ENCODE measurements at regions not wholly inside any gene's neighbourhood (a gene's known extent, or its start where the extent isn't known, plus 50 kb on each side); places are given as distances from the start of the nearest gene placed in this dataset.

DNA sequence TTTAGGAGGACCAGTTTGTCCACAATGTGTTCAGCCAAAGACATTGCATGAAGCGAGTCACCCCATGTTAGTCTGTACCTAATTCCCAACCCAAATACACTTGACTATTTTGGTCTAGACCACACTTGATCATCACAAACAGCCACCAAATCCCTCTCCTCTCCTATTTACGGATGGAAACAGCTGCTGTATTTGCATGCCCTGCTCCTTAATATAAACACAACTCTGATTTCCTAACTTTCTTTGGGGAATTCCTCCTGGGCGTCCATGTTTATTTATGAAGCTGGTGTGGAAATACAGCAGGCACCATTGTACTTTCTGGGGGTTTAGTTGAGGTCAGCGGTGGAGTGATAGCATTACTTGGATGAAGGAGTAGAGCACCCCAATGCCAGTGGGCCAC is 235.2 kb downstream of the TLE3 start:
- no peak for DNase-seq (ENCODE audit: low spot score)
- ATAC-seq (ENCODE audit: insufficient number of reproducible peaks, low FRiP score, low read depth): no peak
- TF ChIP-seq, protein P1, sequence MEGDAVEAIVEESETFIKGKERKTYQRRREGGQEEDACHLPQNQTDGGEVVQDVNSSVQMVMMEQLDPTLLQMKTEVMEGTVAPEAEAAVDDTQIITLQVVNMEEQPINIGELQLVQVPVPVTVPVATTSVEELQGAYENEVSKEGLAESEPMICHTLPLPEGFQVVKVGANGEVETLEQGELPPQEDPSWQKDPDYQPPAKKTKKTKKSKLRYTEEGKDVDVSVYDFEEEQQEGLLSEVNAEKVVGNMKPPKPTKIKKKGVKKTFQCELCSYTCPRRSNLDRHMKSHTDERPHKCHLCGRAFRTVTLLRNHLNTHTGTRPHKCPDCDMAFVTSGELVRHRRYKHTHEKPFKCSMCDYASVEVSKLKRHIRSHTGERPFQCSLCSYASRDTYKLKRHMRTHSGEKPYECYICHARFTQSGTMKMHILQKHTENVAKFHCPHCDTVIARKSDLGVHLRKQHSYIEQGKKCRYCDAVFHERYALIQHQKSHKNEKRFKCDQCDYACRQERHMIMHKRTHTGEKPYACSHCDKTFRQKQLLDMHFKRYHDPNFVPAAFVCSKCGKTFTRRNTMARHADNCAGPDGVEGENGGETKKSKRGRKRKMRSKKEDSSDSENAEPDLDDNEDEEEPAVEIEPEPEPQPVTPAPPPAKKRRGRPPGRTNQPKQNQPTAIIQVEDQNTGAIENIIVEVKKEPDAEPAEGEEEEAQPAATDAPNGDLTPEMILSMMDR (IDR thresholded peaks at IDR 0.05): no peak
- H3K4me1 ChIP-seq (ENCODE audit: control insufficient read depth in 1 of 2, low read depth in 2 of 2): no peaks in the 10 kb centered on the region
- H3K9me3 ChIP-seq: no peaks in the 10 kb centered on the region
- H3K27me3 ChIP-seq (replicated peaks; ENCODE audit: insufficient read depth): no peaks in the 10 kb centered on the region
- no peak overlapping the region for H3K4me3 ChIP-seq
- H3K36me3 ChIP-seq: no peaks in the 10 kb centered on the region
- no peak overlapping the region for H3K27ac ChIP-seq

DNA sequence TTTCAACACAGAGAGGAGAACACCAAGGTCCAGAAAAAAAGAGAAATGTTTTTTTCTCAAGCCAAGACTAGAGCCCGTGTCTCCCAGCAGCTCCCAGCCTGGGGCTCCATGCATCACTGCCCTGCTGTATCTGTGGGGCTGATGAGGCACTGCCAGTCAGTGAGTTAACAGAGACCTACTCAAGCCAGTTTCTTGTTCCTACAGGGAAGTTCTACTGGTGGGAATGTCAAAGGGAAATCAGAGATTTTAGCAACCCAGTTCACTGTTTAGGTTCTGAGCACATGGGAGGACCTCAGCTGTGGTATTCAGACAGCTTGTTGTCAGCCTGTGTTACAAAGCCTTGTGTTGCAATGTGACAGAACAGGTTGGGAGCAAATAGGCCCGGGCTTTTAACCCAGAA is 234.3 kb downstream of the TLE3 start:
- H3K27me3 ChIP-seq (replicated peaks; ENCODE audit: insufficient read depth): no peaks in the 10 kb centered on the region
- TF ChIP-seq, protein P1 (IDR thresholded peaks at IDR 0.05): no peak
- no peak overlapping the region for H3K4me3 ChIP-seq
- H3K36me3 ChIP-seq: no peaks in the 10 kb centered on the region
- no peaks in the 10 kb centered on the region for H3K4me1 ChIP-seq (ENCODE audit: control insufficient read depth in 1 of 2, low read depth in 2 of 2)
- H3K27ac ChIP-seq: no peak overlapping the region
- ATAC-seq (ENCODE audit: insufficient number of reproducible peaks, low FRiP score, low read depth) (no peak), DNase-seq (ENCODE audit: low spot score) (no peak)
- no peaks in the 10 kb centered on the region for H3K9me3 ChIP-seq

DNA sequence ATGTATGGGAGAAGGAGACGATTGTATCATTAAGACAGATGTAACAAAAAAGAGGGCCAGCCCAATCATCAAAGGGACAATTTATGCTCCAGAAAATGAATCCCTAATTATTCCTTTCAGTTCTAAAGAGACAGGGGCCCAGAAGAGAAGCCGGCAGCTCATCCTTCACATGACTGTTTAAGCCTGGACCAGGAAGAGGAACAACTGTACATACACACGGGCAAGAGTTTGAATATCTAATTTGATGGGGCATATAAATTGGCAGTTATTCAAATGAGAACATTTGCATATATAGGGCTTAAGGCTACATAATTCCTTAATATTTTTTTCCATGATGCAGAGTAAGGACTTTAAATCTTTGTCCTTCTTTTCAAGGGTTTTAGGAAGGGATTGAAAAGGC is 232.3 kb downstream of the TLE3 start:
- TF ChIP-seq, protein P1 (IDR thresholded peaks at IDR 0.05): no peak
- no peaks in the 10 kb centered on the region for H3K27me3 ChIP-seq (replicated peaks; ENCODE audit: insufficient read depth)
- DNase-seq (ENCODE audit: low spot score): no peak
- no peak overlapping the region for H3K27ac ChIP-seq
- no peaks in the 10 kb centered on the region for H3K9me3 ChIP-seq
- no peak for ATAC-seq (ENCODE audit: insufficient number of reproducible peaks, low FRiP score, low read depth)
- H3K36me3 ChIP-seq: no peaks in the 10 kb centered on the region
- H3K4me1 ChIP-seq (ENCODE audit: control insufficient read depth in 1 of 2, low read depth in 2 of 2): no peaks in the 10 kb centered on the region
- H3K4me3 ChIP-seq: no peak overlapping the region

DNA sequence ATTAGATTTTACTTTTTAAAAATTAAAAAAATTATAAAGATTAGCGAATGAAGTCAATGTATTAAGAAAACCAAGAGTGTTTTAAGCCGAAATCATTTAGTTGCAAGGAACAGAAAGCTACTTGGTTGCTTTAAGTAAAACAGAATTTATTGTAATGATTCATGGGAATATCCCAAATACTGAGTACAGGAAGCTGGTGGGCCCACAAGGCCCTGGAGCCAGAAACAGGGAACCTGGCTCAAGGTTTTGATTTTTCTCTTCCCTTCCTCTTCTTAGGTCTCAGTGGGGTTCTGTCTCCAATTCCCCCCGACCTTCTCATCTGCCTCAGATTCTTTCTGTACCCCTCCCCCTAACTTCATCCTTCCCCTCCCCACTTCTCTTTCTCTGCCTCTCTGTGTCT is 229.0 kb downstream of the TLE3 start:
- Histone ChIP-seq H3K27me3 (replicated peaks; ENCODE audit: insufficient read depth) (no peaks in the 10 kb centered on the region), H3K36me3 (no peaks in the 10 kb centered on the region), H3K4me3 (no peak overlapping the region), H3K27ac (no peak overlapping the region), H3K4me1 (ENCODE audit: control insufficient read depth in 1 of 2, low read depth in 2 of 2) (no peaks in the 10 kb centered on the region), H3K9me3 (peaks cover 3% of the 10 kb centered on the region)
- TF ChIP-seq, protein P1 (IDR thresholded peaks at IDR 0.05): no peak
- ATAC-seq (ENCODE audit: insufficient number of reproducible peaks, low FRiP score, low read depth) (no peak), DNase-seq (ENCODE audit: low spot score) (no peak)

DNA sequence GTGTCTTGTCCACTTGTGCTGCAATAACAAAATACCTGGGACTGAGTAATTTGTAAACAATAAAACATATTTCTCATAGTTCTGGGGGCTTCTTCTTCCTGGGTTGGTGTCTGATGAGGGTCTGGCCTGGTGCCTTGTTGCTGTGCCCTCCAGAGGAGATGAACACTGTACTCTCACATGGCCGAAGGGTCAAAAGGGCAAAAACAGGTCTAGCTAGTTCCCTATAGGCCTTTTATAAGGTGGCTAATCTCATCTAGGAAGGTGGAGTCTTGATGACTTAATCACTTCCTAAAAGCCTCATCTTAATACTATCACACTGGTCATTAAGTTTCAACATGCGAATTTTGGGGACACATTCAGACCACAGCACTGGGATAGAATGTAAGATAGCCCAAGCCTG is 228.4 kb downstream of the TLE3 start:
- DNase-seq (ENCODE audit: low spot score) (no peak), ATAC-seq (ENCODE audit: insufficient number of reproducible peaks, low FRiP score, low read depth) (no peak)
- Histone ChIP-seq H3K9me3 (peaks cover 6% of the 10 kb centered on the region), H3K4me1 (ENCODE audit: control insufficient read depth in 1 of 2, low read depth in 2 of 2) (no peaks in the 10 kb centered on the region), H3K36me3 (no peaks in the 10 kb centered on the region), H3K4me3 (no peak overlapping the region), H3K27ac (no peak overlapping the region), H3K27me3 (replicated peaks; ENCODE audit: insufficient read depth) (no peaks in the 10 kb centered on the region)
- TF ChIP-seq, protein P1 (IDR thresholded peaks at IDR 0.05): no peak
